ENCODE measurements at regions not wholly inside any gene's neighbourhood (a gene's known extent, or its start where the extent isn't known, plus 50 kb on each side); places are given as distances from the start of the nearest gene placed in this dataset.

GRCh38 chr6:71512256-71512655 is 223.6 kb downstream of the OGFRL1 start:
- no peak for TF ChIP-seq CTCF (IDR thresholded peaks at IDR 0.05)
- no peak for TF ChIP-seq POLR2A (IDR thresholded peaks at IDR 0.05)
